GM19043 (cell line): ENCODE measurements at regions not wholly inside any gene's neighbourhood (a gene's known extent, or its start where the extent isn't known, plus 50 kb on each side); places are given as distances from the start of the nearest gene placed in this dataset.
"Not testable (repeated sequence)": the region's sequence is repeated elsewhere in the genome, so short reads cannot be mapped to it uniquely, and the experiment has no call there.

Experiments
- ATAC-seq: cut with Tn5 transposase; IDR thresholded peaks from one replicate; pipeline ENCODE4 v1.9.1; 2021; ENCODE audit warnings: low read depth; ENCODE audit not compliant: unreplicated experiment

GRCh38 chr7:16933296-16934279 lies 51.8 kb upstream of the AGR3 start:
- ATAC-seq, result no peak

GRCh38 chr7:16934722-16935340 lies 53.0 kb upstream of the AGR3 start:
- ATAC-seq, result no peak

GRCh38 chr7:16935341-16935735 lies 53.6 kb upstream of the AGR3 start:
- ATAC-seq, result no peak

- no peak for ATAC-seq
These were observed 55.0 kb upstream of the AGR3 start for GRCh38 chr7:16936626-16937422.

- no peak for ATAC-seq
These were observed 57.4 kb upstream of the AGR3 start for GRCh38 chr7:16939161-16939560.

GRCh38 chr7:16940776-16941175 lies 59.0 kb upstream of the AGR3 start:
- ATAC-seq, result no peak

- no peak for ATAC-seq
These were observed 61.2 kb upstream of the AGR3 start for GRCh38 chr7:16942929-16943509.

GRCh38 chr7:16944936-16945335 lies 63.2 kb upstream of the AGR3 start:
- no peak for ATAC-seq

- ATAC-seq, result no peak
These were observed 63.6 kb upstream of the AGR3 start for GRCh38 chr7:16945372-16945771.

GRCh38 chr7:16948110-16948509 lies 66.3 kb upstream of the AGR3 start:
- not testable (repeated sequence) for ATAC-seq

GRCh38 chr7:16951483-16952080 lies 69.8 kb upstream of the AGR3 start:
- no peak for ATAC-seq

- ATAC-seq, result no peak
These were observed 72.5 kb upstream of the AGR3 start for GRCh38 chr7:16954321-16954720.

GRCh38 chr7:16958724-16959123 lies 76.9 kb upstream of the AGR3 start:
- no peak for ATAC-seq

GRCh38 chr7:16960337-16960965 lies 78.7 kb upstream of the AGR3 start:
- no peak for ATAC-seq

- no peak for ATAC-seq
These were observed 79.9 kb upstream of the AGR3 start for GRCh38 chr7:16961641-16962040.

- no peak for ATAC-seq
These were observed 81.3 kb upstream of the AGR3 start for GRCh38 chr7:16963044-16963443.

- ATAC-seq, result not testable (repeated sequence)
These were observed 83.9 kb upstream of the AGR3 start for GRCh38 chr7:16965697-16966096.

- ATAC-seq, result no peak
These were observed 85.6 kb upstream of the AGR3 start for GRCh38 chr7:16967300-16967811.

GRCh38 chr7:16970732-16971482 lies 89.1 kb upstream of the AGR3 start:
- ATAC-seq, result no peak
